Activated CD4-positive, alpha-beta memory T cell treated with anti-CD3 and anti-CD28 coated beads, Interleukin-2, amount 10 ng/mL, durations not matched to agents 7 days and 5 days (primary cell): ENCODE measurements at regions not wholly inside any gene's neighbourhood (a gene's known extent, or its start where the extent isn't known, plus 50 kb on each side); places are given as distances from the start of the nearest gene placed in this dataset.

Experiments used
- CTCF ChIA-PET: fragments of 350-600 bp; sonication (Branson Sonifier 250); formaldehyde crosslinking; loops from one replicate; lab custom pipeline; 2021; ENCODE audit warnings: antibody characterized with exemption, inconsistent platforms; lab: Charles Lee
- POLR2A ChIA-PET: fragments of 350-600 bp; sonication (Branson Sonifier 250); formaldehyde crosslinking; loops from one replicate; lab custom pipeline; 2021; ENCODE audit warnings: antibody characterized with exemption; lab: Charles Lee
- DNase-seq: peaks from one replicate; pipeline ENCODE4 v3.0.0-alpha.2; 2020
- H3K27ac Mint-ChIP-seq: one replicate; pipeline ENCODE4 v1.8.0; 2021; ENCODE audit warnings: mild to moderate bottlenecking, mixed read lengths
- H3K27me3 Mint-ChIP-seq: one replicate; pipeline ENCODE4 v1.8.0; 2021; ENCODE audit warnings: mixed read lengths
- H3K36me3 Mint-ChIP-seq: one replicate; pipeline ENCODE4 v1.8.0; 2021; ENCODE audit warnings: low read depth, mixed read lengths
- H3K4me1 Mint-ChIP-seq: one replicate; pipeline ENCODE4 v1.8.0; 2021; ENCODE audit warnings: mixed read lengths
- H3K4me3 Mint-ChIP-seq: one replicate; pipeline ENCODE4 v1.8.0; 2021; ENCODE audit warnings: mild to moderate bottlenecking, mixed read lengths
- H3K9me3 Mint-ChIP-seq: one replicate; pipeline ENCODE4 v1.8.0; 2021; ENCODE audit warnings: mixed read lengths

DNA sequence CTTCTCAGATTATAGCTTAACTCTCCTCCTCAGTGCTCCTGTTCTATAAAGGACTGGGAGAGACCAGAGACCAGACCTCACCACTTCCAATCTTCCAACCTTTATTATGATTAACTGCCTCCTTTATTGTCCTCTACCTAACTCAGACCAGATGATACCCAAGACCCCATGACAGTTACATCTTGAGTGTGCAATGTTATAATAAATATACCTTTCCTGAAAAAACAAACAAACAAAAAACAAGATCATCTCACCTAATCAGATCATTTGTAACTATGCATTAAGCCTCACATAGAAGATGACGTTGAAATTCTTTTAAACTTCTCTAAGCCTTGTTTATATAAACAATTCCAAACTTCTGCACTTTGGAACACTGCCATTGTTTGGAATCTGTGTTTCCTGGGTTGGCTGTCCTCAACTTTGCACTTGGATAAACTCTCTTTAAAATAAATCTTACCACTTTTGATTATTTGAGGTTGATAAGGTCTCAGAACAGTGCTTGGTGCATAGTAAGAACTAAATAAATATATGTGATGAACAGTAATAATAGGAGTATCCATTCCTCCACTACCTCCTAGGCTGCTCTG is 342.7 kb downstream of the TDRD15 start:
- H3K4me3 Mint-ChIP-seq = no peak overlapping the region
- ChIA-PET POLR2A (no interaction called here), CTCF (no interaction called here)
- no peak overlapping the region for H3K27ac Mint-ChIP-seq
- no peaks in the 10 kb centered on the region for H3K27me3 Mint-ChIP-seq
- DNase-seq = no peak
- no peaks in the 10 kb centered on the region for H3K36me3 Mint-ChIP-seq
- H3K4me1 Mint-ChIP-seq = no peaks in the 10 kb centered on the region
- peaks cover 8% of the 10 kb centered on the region for H3K9me3 Mint-ChIP-seq

DNA sequence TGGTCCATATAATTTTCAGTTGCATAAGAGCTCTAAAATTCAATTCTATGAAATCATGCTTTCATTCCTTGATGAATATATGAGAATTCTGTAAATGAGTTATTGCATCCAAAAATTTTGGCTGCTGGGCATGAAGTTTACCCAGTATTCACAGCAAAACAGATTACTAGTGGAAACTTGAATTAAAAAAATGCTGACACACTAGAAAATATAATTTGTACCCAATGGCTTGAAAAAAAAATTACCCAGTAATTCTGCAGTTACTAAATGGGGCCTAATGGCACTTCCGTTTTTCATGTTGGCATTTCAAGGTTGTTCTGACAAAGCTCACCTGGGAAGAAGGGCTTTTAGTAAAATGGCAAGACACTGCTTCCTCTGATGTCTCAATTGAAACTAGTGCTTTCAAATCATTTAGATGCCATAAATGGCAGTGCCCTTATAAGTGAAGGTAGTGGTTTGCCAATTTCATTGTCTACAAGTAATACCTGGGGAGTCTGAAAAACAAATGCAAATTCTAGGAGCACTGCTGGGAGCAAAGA is 343.6 kb downstream of the TDRD15 start:
- no peak overlapping the region for H3K4me3 Mint-ChIP-seq
- POLR2A ChIA-PET = no interaction called here
- no peak for DNase-seq
- no peaks in the 10 kb centered on the region for H3K36me3 Mint-ChIP-seq
- CTCF ChIA-PET = no interaction called here
- H3K4me1 Mint-ChIP-seq = no peaks in the 10 kb centered on the region
- H3K27ac Mint-ChIP-seq = no peak overlapping the region
- H3K27me3 Mint-ChIP-seq = no peaks in the 10 kb centered on the region
- peaks cover 8% of the 10 kb centered on the region for H3K9me3 Mint-ChIP-seq

DNA sequence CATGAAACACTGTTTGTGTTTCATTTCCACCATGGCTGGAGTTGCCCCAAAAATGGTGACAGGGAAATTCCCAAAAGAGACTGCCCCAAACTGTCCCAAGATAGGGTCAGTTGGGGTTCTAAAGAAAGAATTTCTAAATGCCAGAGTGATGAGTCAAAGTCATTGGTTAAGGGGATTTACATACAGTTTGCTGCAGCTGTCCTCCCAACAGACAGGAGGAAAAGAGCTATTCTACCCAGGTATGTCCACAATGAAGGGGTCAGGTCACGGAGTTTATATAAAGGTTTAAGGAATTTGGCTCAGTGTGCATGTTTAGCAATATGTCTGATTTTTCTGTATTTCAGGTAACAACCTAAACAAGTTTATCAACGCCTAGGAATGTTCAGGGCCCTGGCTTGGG is 344.1 kb downstream of the TDRD15 start:
- no peaks in the 10 kb centered on the region for H3K4me1 Mint-ChIP-seq
- H3K36me3 Mint-ChIP-seq = no peaks in the 10 kb centered on the region
- no peak overlapping the region for H3K27ac Mint-ChIP-seq
- ChIA-PET CTCF (no interaction called here), POLR2A (no interaction called here)
- no peaks in the 10 kb centered on the region for H3K27me3 Mint-ChIP-seq
- peaks cover 8% of the 10 kb centered on the region for H3K9me3 Mint-ChIP-seq
- H3K4me3 Mint-ChIP-seq = no peak overlapping the region
- DNase-seq = no peak

DNA sequence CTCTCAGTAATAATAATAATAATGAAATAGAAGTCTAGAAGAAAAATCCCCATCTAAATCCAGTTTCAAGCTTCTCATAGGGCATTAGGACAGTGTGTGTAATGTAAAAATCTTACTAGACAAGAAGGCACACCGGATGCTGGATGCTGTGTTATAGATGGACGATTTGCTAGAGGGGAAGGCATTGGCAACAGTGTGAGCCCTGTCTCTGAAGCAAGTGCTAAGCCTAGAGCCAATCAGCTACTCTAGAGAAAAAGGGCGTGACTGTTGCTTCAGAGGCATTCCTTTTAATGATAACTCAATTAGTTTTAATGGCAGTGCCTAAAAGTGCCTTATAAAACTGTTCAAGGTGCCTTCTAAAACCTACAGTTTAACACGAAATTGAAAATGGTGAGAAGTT is 344.9 kb downstream of the TDRD15 start:
- Mint-ChIP-seq H3K4me1 (no peaks in the 10 kb centered on the region), H3K36me3 (no peaks in the 10 kb centered on the region), H3K27ac (no peak overlapping the region), H3K4me3 (no peak overlapping the region), H3K27me3 (no peaks in the 10 kb centered on the region), H3K9me3 (peaks cover 6% of the 10 kb centered on the region)
- CTCF ChIA-PET = no interaction called here
- DNase-seq = no peak
- POLR2A ChIA-PET = no interaction called here

DNA sequence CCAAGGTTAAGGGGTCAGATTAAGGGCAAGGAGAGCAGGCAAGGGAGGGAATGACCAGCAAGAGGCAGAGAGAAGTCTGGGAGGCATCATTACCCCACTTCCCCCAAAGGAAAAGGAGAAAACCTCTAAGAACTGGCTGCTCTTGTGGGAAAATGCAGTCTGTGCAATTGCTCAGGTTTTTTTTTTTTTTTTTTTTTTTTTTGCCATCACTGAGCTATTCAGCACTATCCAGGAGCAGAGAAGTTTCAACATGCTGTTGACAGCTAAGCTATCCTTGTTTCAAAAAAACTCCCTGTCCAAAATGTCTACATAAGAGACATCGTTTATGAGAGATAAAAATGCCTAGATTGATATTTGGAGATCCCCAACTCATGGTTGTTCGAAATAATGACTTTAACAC is 345.4 kb downstream of the TDRD15 start:
- Mint-ChIP-seq H3K9me3 (peaks cover 6% of the 10 kb centered on the region), H3K36me3 (no peaks in the 10 kb centered on the region), H3K4me3 (no peak overlapping the region), H3K4me1 (no peaks in the 10 kb centered on the region), H3K27me3 (no peaks in the 10 kb centered on the region), H3K27ac (no peak overlapping the region)
- no peak for DNase-seq
- POLR2A ChIA-PET = no interaction called here
- CTCF ChIA-PET = interaction anchor here (0.6 kb wide), 1 partner anchor 11 kb away, joined by 3 read pairs; no protein-coding TSS in a partner anchor

DNA sequence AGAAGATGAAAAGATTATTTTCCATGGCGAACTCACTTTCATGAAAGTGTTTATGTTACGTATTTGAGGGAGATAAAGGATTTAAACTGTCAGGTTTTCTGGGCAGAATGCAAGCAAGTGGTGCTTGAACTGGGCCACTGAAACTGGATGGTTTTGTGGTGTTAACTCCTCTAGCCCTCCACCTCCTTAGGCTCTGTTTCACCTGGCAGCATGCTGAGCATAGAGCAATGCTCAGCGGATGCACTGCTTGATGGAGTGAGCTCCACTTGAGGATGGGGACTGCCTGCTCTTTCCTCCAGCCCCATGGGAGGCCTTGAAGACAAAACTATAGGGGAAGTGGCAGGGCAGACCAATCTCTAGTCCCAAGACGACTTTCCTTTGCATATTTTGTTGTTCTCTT is 345.8 kb downstream of the TDRD15 start:
- DNase-seq = no peak
- Mint-ChIP-seq H3K4me1 (no peaks in the 10 kb centered on the region), H3K9me3 (peaks cover 6% of the 10 kb centered on the region), H3K4me3 (no peak overlapping the region), H3K27me3 (no peaks in the 10 kb centered on the region), H3K36me3 (no peaks in the 10 kb centered on the region), H3K27ac (no peak overlapping the region)
- POLR2A ChIA-PET = no interaction called here
- CTCF ChIA-PET = interaction anchor here (0.6 kb wide), 1 partner anchor 12 kb away, joined by 3 read pairs; no protein-coding TSS in a partner anchor

DNA sequence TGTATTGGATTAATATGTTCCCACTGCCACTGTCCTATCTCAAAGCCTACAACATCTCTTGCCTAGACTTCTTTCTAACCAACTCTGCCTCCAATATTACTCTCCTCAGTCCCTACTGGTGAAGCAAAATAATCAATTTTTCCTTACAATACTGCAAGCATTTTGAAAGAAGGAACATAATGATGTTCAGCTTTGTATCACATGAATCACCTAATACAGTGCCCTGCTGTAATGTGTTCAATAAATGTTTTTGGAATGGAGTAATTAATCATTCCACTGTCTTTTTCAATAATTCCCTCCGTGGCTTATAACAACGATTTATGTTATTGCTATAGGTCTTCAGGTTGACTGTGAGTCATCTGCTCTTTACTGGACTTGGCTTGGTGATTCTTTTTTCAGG is 356.4 kb downstream of the TDRD15 start:
- no peaks in the 10 kb centered on the region for H3K27me3 Mint-ChIP-seq
- CTCF ChIA-PET = no interaction called here
- no peak overlapping the region for H3K4me3 Mint-ChIP-seq
- H3K27ac Mint-ChIP-seq = no peak overlapping the region
- no peaks in the 10 kb centered on the region for H3K4me1 Mint-ChIP-seq
- peaks cover 14% of the 10 kb centered on the region for H3K9me3 Mint-ChIP-seq
- POLR2A ChIA-PET = no interaction called here
- no peak for DNase-seq
- no peaks in the 10 kb centered on the region for H3K36me3 Mint-ChIP-seq

DNA sequence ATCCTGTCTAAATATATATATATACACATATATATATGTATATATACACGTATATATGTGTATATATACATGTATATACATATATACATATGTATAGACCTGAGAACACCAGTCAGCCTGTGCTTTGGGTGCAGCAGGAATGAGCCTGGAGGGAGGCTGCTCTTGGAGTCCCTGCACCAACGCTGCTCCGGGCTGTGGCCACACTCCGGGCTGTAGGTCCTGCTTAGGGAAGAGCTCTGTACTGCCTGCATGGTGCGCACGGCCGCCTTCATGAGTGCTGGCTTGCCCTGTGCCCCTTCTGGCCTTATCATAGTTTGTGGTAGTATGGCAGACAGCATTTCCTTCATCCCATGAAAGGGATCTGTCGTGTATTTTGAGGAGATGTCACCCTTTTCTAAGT is 360.9 kb downstream of the TDRD15 start:
- Mint-ChIP-seq H3K27ac (no peak overlapping the region), H3K36me3 (no peaks in the 10 kb centered on the region), H3K9me3 (peaks cover 8% of the 10 kb centered on the region), H3K4me1 (peaks cover 1% of the 10 kb centered on the region), H3K4me3 (no peak overlapping the region), H3K27me3 (no peaks in the 10 kb centered on the region)
- CTCF ChIA-PET = no interaction called here
- POLR2A ChIA-PET = no interaction called here
- no peak for DNase-seq

DNA sequence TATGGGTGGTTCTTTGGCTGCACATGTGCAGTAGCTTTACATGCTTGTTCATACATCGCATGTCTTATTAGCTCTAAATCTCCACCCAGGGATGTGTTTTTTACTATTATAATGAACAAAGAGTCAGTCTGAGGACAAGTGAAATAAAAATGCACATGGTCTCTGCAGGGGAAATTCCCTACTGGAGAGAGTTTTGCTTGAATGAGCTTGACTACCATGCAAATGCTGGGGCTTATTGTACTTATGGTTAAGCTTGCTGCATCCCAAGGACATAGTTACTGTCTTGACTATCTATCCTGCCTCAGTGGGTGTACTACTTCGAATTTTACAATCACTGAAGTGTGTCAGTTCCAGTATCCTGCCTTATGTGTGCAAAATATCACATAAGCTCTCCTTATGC is 362.7 kb downstream of the TDRD15 start:
- no peaks in the 10 kb centered on the region for H3K36me3 Mint-ChIP-seq
- H3K9me3 Mint-ChIP-seq = peaks cover 2% of the 10 kb centered on the region
- H3K27ac Mint-ChIP-seq = no peak overlapping the region
- no peak overlapping the region for H3K4me3 Mint-ChIP-seq
- H3K4me1 Mint-ChIP-seq = peaks cover 1% of the 10 kb centered on the region
- DNase-seq = no peak
- H3K27me3 Mint-ChIP-seq = no peaks in the 10 kb centered on the region
- POLR2A ChIA-PET = no interaction called here
- CTCF ChIA-PET = no interaction called here

DNA sequence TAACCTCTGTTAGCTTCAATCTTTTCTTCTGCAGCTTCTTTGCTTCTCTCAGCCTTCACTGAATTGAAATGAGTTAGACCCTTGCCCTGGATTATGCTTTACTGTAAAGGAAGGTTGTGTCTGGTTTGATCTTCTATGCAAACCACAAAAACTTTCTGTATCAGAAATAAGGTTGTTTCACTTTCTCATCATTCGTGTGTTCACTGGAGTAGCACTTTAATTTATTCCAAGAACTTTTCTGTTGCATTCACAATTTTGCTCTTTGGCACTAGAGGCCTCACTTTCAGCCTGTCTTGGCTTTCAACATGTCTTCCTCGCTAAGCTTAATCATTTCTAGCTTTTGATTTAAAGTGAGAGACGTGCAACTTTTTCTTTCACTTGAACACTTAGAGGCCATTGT is 365.3 kb downstream of the TDRD15 start:
- DNase-seq = no peak
- Mint-ChIP-seq H3K27me3 (no peaks in the 10 kb centered on the region), H3K9me3 (peaks cover 6% of the 10 kb centered on the region), H3K27ac (no peak overlapping the region), H3K4me3 (no peak overlapping the region), H3K36me3 (no peaks in the 10 kb centered on the region), H3K4me1 (peaks cover 1% of the 10 kb centered on the region)
- POLR2A ChIA-PET = no interaction called here
- CTCF ChIA-PET = no interaction called here

DNA sequence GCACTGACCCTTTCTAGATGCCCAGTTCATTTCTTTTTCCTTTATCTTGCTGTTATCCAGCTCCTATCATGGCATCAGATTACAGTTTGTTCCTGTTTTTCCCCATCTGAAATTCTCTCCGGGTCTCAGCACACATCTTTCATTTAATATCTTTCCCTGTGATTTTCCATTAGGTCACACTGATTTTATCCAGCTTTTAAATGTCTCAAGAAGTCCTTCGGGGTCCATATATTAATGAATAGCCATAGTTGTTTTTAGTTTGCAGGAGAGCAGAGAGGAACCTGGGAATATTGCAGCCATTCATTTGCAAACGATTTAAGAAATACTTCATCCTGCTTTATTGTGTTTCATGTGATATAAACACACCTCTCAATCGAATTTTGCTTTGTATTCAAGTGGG is 374.2 kb downstream of the TDRD15 start:
- no peak for DNase-seq
- Mint-ChIP-seq H3K4me3 (no peak overlapping the region), H3K4me1 (no peaks in the 10 kb centered on the region), H3K27me3 (no peaks in the 10 kb centered on the region), H3K9me3 (peaks cover 6% of the 10 kb centered on the region), H3K36me3 (no peaks in the 10 kb centered on the region), H3K27ac (no peak overlapping the region)
- POLR2A ChIA-PET = no interaction called here
- CTCF ChIA-PET = no interaction called here

DNA sequence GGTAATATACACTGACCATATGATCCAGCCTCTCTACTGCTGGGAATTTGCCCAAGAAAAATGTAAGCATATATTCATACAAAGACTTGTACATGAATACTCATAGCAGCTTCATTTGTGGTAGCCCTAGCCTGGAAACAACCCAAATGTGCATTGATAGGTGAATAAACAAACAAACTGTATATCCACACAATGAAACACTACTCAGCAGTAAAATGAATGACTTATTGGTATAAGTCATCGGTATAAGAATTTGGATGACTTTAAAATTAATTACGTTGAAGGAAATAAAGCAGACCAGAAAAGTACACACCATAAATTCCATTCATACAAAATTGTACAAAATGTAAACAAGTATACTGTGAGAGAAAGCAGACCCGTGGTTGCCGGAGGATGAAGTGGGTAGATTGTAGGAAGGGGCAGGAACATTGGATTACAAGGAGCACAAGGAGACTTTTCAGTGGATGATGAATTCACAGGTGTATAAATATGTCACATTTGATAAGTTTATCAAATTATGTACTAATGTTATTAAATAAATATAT is 376.7 kb downstream of the TDRD15 start:
- ChIA-PET CTCF (no interaction called here), POLR2A (no interaction called here)
- Mint-ChIP-seq H3K36me3 (no peaks in the 10 kb centered on the region), H3K4me1 (no peaks in the 10 kb centered on the region), H3K27ac (no peak overlapping the region), H3K4me3 (no peak overlapping the region), H3K9me3 (peaks cover 6% of the 10 kb centered on the region), H3K27me3 (no peaks in the 10 kb centered on the region)
- no peak for DNase-seq

DNA sequence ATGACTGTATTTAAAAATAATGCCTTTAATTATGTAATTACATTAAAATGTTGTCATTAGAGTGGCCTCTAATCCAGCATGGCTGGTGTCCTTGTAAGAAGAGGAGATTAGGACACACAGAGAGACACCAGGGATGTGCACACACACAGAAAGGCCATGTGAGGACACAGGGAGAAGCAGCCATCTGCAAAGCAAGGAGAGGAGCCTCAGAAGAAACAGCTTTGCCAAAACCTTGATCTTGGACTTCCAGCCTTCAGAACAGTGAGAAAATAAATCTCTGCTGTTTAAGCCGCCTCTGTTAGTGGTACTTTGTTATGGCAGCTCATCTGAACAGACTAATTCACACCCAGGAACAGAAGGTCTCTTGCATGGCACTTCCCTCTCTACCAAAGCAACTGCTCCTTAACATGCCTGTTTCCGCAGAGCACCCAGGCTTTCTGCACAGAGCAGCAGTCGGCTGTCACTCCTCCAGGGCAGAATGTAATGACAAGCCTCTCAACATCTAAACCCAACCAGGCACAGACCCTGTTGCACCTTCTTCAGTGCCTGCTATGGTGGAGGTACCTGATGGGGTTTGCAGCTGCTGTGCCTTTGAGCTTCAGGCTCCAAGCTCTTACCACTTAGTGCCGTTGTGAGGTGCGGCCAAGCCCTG is 377.7 kb downstream of the TDRD15 start:
- Mint-ChIP-seq H3K4me3 (no peak overlapping the region), H3K27ac (no peak overlapping the region), H3K36me3 (no peaks in the 10 kb centered on the region), H3K9me3 (peaks cover 6% of the 10 kb centered on the region), H3K4me1 (no peaks in the 10 kb centered on the region), H3K27me3 (no peaks in the 10 kb centered on the region)
- ChIA-PET CTCF (no interaction called here), POLR2A (no interaction called here)
- no peak for DNase-seq

DNA sequence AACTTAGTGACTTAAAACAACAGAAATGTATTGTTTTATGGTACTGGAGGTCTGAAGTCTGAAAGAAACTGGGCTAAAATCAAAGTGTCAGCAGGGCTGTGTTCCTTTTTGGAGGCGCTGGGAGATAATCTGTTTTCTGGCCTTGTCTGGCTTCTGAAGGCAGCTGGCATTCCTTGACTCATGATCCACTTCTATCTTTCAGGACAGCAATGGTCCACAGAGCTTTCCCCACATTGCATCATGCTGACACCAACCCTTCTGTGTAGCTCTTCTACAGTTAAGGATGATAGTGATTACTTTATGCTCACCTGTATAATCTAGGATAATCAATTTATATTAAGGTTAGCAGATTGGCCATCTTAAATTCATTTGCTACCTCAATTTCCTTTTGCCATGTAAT is 392.1 kb downstream of the TDRD15 start:
- CTCF ChIA-PET = no interaction called here
- no peaks in the 10 kb centered on the region for H3K27me3 Mint-ChIP-seq
- DNase-seq = no peak
- H3K4me1 Mint-ChIP-seq = no peaks in the 10 kb centered on the region
- POLR2A ChIA-PET = no interaction called here
- no peak overlapping the region for H3K27ac Mint-ChIP-seq
- peaks cover 6% of the 10 kb centered on the region for H3K9me3 Mint-ChIP-seq
- no peaks in the 10 kb centered on the region for H3K36me3 Mint-ChIP-seq
- no peak overlapping the region for H3K4me3 Mint-ChIP-seq
